LNCAP (cell line): ENCODE measurements at regions not wholly inside any gene's neighbourhood (a gene's known extent, or its start where the extent isn't known, plus 50 kb on each side); places are given as distances from the start of the nearest gene placed in this dataset.

ENCODE experiments used
- CTCF ChIP-seq: fragments of 450-650 bp; IDR thresholded peaks from 2 replicates; pipeline ENCODE4 v1.5.1; 2017; ENCODE audit warnings: mild to moderate bottlenecking

GRCh38 chr18:38087538-38087937 is 521.9 kb upstream of the CELF4 start:
- no peak for TF ChIP-seq CTCF

- no peak for TF ChIP-seq CTCF
These were observed 515.9 kb upstream of the CELF4 start for GRCh38 chr18:38081516-38081915.

GRCh38 chr18:38077229-38077628 is 511.6 kb upstream of the CELF4 start:
- TF ChIP-seq CTCF = no peak

- no peak for TF ChIP-seq CTCF
These were observed 510.9 kb upstream of the CELF4 start for GRCh38 chr18:38076346-38077070.

GRCh38 chr18:38074298-38074876 is 508.8 kb upstream of the CELF4 start:
- TF ChIP-seq CTCF = no peak

GRCh38 chr18:38067821-38068220 is 502.2 kb upstream of the CELF4 start:
- TF ChIP-seq CTCF = no peak

DNA sequence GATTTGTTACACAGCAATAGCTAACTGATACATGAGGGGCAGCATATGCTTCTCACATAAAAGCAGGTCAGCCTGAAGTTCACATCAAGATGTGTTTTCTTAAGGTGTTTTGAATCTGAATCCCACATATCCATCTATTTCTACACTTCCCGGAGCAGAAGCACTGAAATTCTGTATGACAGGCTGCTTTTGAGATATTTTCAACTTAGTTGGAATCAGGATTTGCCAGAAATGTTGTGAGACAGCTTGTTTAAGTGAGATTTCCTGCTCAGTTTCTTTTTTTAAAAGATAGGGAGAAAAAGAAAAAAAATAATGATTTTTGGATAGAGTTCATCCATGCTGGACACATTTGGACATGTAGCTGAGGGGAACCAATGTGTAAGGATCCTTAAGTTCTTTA is 501.5 kb upstream of the CELF4 start:
- no peak for TF ChIP-seq CTCF
